ENCODE measurements at regions not wholly inside any gene's neighbourhood (a gene's known extent, or its start where the extent isn't known, plus 50 kb on each side); places are given as distances from the start of the nearest gene placed in this dataset.

GRCh38 chr7:54643064-54643463 lies 100.9 kb downstream of the VSTM2A start:
- Histone ChIP-seq H4K91ac (replicated peaks; ENCODE audit: insufficient read length, low read length) (no peak overlapping the region), H3K79me2 (ENCODE audit: control insufficient read depth in 1 of 2, insufficient read depth in 2 of 2, low read length in 2 of 2) (no peaks in the 10 kb centered on the region), H4K8ac (ENCODE audit: extremely low read depth, insufficient read depth, low read length) (no peak overlapping the region), H3K36me3 (ENCODE audit: control insufficient read depth in 2 of 4, insufficient read depth in 4 of 4, low read length in 3 of 4) (no peaks in the 10 kb centered on the region), H3K18ac (ENCODE audit: extremely low read depth, low read length) (no peak overlapping the region), H3K4me3 (ENCODE audit: extremely low read depth in 1 of 4, insufficient read depth in 2 of 4, low read depth in 3 of 4, low read length in 4 of 4) (no peak overlapping the region), H2BK15ac (ENCODE audit: low read length) (no peak overlapping the region), H3K14ac (ENCODE audit: insufficient read length) (no peak overlapping the region), H3K4ac (replicated peaks; ENCODE audit: insufficient read length, low read depth, low read length) (no peak overlapping the region), H2BK20ac (ENCODE audit: low read length) (no peak overlapping the region), H2BK5ac (ENCODE audit: low read depth, low read length) (no peak overlapping the region), H3K56ac (replicated peaks; ENCODE audit: insufficient read length, low read depth, low read length) (no peak overlapping the region), H2AFZ (ENCODE audit: low read length) (no peak overlapping the region), H2AK5ac (ENCODE audit: low read depth, low read length) (no peak overlapping the region), H3K4me1 (replicated peaks in 1 of 4; ENCODE audit: control insufficient read depth in 3 of 4, insufficient read depth in 4 of 4, low read length in 3 of 4) (peaks cover 0 to 3% (median 1%) of the 10 kb centered on the region in 4 experiments; a peak in 4 of 7 replicates), H2BK120ac (replicated peaks; ENCODE audit: low read depth, low read length) (no peak overlapping the region), H4K20me1 (replicated peaks in 1 of 2; ENCODE audit: control insufficient read depth in 1 of 2, insufficient read depth in 2 of 2, low read length in 2 of 2) (no peaks in the 10 kb centered on the region), H3K27ac (ENCODE audit: low read depth, low read length) (no peak overlapping the region), H2BK12ac (ENCODE audit: low read depth, low read length) (no peak overlapping the region), H3K4me2 (ENCODE audit: insufficient read depth in 1 of 2, low read depth in 2 of 2, low read length in 2 of 2) (no peak overlapping the region), H3K23ac (ENCODE audit: insufficient read length) (no peak overlapping the region), H3K9me3 (ENCODE audit: insufficient read depth in 2 of 2, low read depth in 1 of 2, low read length in 1 of 2) (no peaks in the 10 kb centered on the region), H4K5ac (ENCODE audit: insufficient read length, low read depth, low read length) (no peak overlapping the region), H3K27me3 (replicated peaks in 1 of 4; ENCODE audit: control insufficient read depth in 3 of 4, extremely low read depth in 1 of 4, insufficient read depth in 3 of 4, low read length in 3 of 4) (no peaks in the 10 kb centered on the region), H3K23me2 (ENCODE audit: low read depth, low read length) (no peaks in the 10 kb centered on the region), H3K9ac (replicated peaks in 1 of 4; ENCODE audit: extremely low read depth in 1 of 4, low read depth in 3 of 4, low read length in 3 of 4) (no peak overlapping the region), H3K79me1 (ENCODE audit: low read depth, low read length) (no peaks in the 10 kb centered on the region)
- CTCF ChIA-PET (ENCODE audit: partially characterized antibody): no interaction called here
- no peak for TF ChIP-seq HDAC6 (IDR thresholded peaks at IDR 0.05; ENCODE audit: low read depth, low read length)
- TF ChIP-seq, protein P1, sequence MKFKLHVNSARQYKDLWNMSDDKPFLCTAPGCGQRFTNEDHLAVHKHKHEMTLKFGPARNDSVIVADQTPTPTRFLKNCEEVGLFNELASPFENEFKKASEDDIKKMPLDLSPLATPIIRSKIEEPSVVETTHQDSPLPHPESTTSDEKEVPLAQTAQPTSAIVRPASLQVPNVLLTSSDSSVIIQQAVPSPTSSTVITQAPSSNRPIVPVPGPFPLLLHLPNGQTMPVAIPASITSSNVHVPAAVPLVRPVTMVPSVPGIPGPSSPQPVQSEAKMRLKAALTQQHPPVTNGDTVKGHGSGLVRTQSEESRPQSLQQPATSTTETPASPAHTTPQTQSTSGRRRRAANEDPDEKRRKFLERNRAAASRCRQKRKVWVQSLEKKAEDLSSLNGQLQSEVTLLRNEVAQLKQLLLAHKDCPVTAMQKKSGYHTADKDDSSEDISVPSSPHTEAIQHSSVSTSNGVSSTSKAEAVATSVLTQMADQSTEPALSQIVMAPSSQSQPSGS (IDR thresholded peaks at IDR 0.05; ENCODE audit: low read length): no peak
- TF ChIP-seq CHD2 (IDR thresholded peaks at IDR 0.05; ENCODE audit: low read length): no peak
- no peak for TF ChIP-seq BACH1 (IDR thresholded peaks at IDR 0.05; ENCODE audit: low read length)
- peak in 1 of 2 experiments; percentile 20; a peak in 2 of 4 replicates for TF ChIP-seq RAD21 (IDR thresholded peaks at IDR 0.05 in 1 of 2, conservative IDR thresholded peaks at IDR 0.05 in 1 of 2; ENCODE audit: low read depth in 2 of 2, low read length in 2 of 2)
- DNase-seq (ENCODE audit: low read depth in 1 of 2, low spot score in 2 of 2): peak in 1 of 2 experiments; percentile 47
- no peak for FAIRE-seq
- 77% methylated on average over 6 of the region's 6 CpGs; no CpG with 5 or more reads in 1 of the 2 experiments for WGBS, 2 experiments (ENCODE audit: extremely low coverage in 1 of 2, insufficient coverage in 1 of 2, insufficient read length in 1 of 2, insufficient replicate concordance in 2 of 2, low coverage in 1 of 2, low lambda C conversion rate in 2 of 2, missing lambda C conversion rate in 1 of 2)
- POLR2A ChIA-PET (ENCODE audit: partially characterized antibody): no interaction called here
